ENCODE measurements at regions not wholly inside any gene's neighbourhood (a gene's known extent, or its start where the extent isn't known, plus 50 kb on each side); places are given as distances from the start of the nearest gene placed in this dataset.

DNA sequence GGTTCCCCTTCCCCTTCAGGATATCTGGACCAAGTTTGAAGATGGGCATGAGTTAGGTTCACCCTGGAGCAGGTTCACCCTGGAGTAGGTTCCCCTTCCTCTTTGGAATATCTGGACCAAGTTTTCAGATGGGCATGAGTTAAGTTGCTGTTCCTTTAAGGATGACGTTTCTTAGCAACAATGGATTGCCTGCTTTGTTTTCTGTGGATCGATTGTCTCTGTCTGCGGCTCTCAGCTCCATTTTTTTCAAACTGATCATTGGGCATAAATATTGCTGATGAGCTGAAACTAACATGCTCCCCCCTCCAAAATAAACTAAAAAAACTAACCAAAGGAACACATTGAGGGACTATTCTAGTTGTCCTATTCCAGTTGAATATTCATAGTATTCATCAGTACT lies 149.5 kb downstream of the SPP2 start:
- TF ChIP-seq, protein P1, sequence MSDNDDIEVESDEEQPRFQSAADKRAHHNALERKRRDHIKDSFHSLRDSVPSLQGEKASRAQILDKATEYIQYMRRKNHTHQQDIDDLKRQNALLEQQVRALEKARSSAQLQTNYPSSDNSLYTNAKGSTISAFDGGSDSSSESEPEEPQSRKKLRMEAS (IDR thresholded peaks at IDR 0.05) = no peak
- TF ChIP-seq TCF7L2 (IDR thresholded peaks at IDR 0.05; ENCODE audit: borderline replicate concordance, extremely low read depth, insufficient read depth, insufficient read length) = no peak
- TF ChIP-seq, protein P2, sequence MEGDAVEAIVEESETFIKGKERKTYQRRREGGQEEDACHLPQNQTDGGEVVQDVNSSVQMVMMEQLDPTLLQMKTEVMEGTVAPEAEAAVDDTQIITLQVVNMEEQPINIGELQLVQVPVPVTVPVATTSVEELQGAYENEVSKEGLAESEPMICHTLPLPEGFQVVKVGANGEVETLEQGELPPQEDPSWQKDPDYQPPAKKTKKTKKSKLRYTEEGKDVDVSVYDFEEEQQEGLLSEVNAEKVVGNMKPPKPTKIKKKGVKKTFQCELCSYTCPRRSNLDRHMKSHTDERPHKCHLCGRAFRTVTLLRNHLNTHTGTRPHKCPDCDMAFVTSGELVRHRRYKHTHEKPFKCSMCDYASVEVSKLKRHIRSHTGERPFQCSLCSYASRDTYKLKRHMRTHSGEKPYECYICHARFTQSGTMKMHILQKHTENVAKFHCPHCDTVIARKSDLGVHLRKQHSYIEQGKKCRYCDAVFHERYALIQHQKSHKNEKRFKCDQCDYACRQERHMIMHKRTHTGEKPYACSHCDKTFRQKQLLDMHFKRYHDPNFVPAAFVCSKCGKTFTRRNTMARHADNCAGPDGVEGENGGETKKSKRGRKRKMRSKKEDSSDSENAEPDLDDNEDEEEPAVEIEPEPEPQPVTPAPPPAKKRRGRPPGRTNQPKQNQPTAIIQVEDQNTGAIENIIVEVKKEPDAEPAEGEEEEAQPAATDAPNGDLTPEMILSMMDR (IDR thresholded peaks at IDR 0.05 in 2 of 3, conservative IDR thresholded peaks at IDR 0.05 in 1 of 3; ENCODE audit: borderline replicate concordance in 1 of 3, insufficient read depth in 1 of 3, low read depth in 2 of 3, low read length in 2 of 3) = no peak
- no peak for TF ChIP-seq EZH2 (IDR thresholded peaks at IDR 0.05)
- TF ChIP-seq, protein P3, sequence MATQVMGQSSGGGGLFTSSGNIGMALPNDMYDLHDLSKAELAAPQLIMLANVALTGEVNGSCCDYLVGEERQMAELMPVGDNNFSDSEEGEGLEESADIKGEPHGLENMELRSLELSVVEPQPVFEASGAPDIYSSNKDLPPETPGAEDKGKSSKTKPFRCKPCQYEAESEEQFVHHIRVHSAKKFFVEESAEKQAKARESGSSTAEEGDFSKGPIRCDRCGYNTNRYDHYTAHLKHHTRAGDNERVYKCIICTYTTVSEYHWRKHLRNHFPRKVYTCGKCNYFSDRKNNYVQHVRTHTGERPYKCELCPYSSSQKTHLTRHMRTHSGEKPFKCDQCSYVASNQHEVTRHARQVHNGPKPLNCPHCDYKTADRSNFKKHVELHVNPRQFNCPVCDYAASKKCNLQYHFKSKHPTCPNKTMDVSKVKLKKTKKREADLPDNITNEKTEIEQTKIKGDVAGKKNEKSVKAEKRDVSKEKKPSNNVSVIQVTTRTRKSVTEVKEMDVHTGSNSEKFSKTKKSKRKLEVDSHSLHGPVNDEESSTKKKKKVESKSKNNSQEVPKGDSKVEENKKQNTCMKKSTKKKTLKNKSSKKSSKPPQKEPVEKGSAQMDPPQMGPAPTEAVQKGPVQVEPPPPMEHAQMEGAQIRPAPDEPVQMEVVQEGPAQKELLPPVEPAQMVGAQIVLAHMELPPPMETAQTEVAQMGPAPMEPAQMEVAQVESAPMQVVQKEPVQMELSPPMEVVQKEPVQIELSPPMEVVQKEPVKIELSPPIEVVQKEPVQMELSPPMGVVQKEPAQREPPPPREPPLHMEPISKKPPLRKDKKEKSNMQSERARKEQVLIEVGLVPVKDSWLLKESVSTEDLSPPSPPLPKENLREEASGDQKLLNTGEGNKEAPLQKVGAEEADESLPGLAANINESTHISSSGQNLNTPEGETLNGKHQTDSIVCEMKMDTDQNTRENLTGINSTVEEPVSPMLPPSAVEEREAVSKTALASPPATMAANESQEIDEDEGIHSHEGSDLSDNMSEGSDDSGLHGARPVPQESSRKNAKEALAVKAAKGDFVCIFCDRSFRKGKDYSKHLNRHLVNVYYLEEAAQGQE (IDR thresholded peaks at IDR 0.05; ENCODE audit: low read depth) = no peak
- TF ChIP-seq CEBPB (IDR thresholded peaks at IDR 0.05; ENCODE audit: low read depth) = no peak
- TF ChIP-seq ZNF274 (IDR thresholded peaks at IDR 0.05; ENCODE audit: low read depth, low read length) = no peak
- TF ChIP-seq POLR2AphosphoS5 (IDR thresholded peaks at IDR 0.05; ENCODE audit: low read depth, low read length) = no peak

All from HCT116 (cell line).